ENCODE measurements at regions not wholly inside any gene's neighbourhood (a gene's known extent, or its start where the extent isn't known, plus 50 kb on each side); places are given as distances from the start of the nearest gene placed in this dataset.
"Not testable (repeated sequence)": the region's sequence is repeated elsewhere in the genome, so short reads cannot be mapped to it uniquely, and the experiment has no call there.

DNA sequence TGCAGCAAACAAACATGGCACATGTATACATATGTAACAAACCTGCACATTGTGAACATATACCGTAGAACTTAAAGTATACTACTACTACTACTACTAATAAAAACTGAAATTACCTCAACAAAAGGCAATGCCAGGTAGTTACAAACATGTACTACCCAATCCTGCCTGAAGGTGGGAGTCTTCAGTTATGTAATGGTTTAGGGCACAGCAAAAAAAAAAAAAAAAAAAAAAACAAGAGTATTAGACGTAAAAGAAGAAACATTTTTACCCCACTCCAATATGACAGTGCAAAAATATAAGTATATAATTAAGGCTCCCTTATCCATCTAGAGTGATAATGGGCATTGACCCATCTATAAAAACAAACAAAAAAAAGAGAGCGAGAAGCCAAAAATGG lies 296.6 kb downstream of the ZNF37A start:
- 83 to 89% (median 88%) methylated on average over 3 of the region's 3 CpGs for WGBS, 3 donors
- H3K4me1 ChIP-seq; intact Hi-C loops (cut with DNase I); H3K36me3 ChIP-seq (ENCODE audit: insufficient read depth in 1 of 2, low read depth in 1 of 2); H3K27ac ChIP-seq; H3K9me3 ChIP-seq; H3K4me3 ChIP-seq; DNase-seq; H3K27me3 ChIP-seq (ENCODE audit: insufficient read depth in 3 of 3, low read length in 2 of 3); ATAC-seq: not testable (repeated sequence)
- TF ChIP-seq CTCF (IDR thresholded peaks at IDR 0.05) = peak; percentile 15

DNA sequence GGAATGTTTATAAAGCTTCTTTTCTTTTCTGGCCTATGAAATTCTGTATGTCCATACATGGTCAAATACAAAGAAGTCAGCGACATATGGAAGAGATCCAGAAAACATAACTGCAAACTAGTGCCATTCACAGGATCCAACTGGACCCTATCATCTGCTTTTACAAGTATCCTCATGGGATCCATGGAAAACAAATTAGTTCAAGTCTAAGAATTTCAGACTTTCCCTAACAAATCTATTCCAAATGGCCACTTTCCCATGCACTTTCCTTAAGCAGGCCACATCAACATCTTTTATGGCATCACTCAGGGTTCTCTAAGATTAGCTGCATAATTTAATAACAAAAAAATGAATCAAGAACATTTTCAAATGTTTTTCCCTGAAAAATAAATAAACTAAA lies 301.3 kb downstream of the ZNF37A start:
- WGBS, 3 donors = 64 to 71% (median 67%) methylated on average over 1 of the region's 1 CpG
- H3K9me3 ChIP-seq; H3K4me1 ChIP-seq; DNase-seq; H3K27ac ChIP-seq; ATAC-seq; intact Hi-C loops (cut with DNase I); H3K36me3 ChIP-seq (ENCODE audit: insufficient read depth in 1 of 2, low read depth in 1 of 2); H3K27me3 ChIP-seq (ENCODE audit: insufficient read depth in 3 of 3, low read length in 2 of 3); H3K4me3 ChIP-seq: not testable (repeated sequence)

DNA sequence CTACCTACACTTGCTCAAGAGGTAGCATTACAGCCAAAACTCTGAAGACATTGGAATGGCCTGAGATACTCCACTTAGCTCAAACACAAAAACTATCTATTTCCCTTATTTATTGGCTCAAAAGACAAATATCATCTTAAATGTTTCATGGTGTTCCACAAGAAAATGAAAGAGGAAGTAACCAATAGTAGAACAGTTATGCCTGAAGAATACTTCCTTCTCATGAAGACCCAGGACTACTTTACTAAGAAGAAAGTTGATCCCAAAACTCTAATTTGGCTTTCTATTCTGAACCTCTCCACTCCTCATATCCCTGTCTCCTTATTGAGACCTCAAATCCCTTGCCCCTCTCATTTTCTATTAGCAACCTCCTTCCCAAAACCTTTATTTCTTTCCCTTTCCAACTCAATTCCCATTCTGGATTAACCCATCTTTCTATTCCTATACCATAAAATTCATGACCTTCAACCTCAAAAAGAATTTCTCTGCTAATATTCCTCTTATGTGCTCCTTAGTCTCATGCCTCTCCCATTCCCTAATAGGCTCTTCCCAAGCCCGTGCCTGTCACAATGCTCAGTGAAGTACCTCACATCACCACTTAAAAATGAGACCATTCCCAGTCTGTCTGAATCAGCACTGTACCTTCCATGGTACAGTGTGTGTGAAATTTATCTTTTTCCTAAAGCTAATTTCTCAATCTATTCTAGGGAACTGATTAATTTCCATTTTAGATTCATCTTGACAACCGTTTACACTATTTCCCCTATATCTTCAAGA lies 302.2 kb downstream of the ZNF37A start:
- H3K4me3 ChIP-seq; intact Hi-C loops (cut with DNase I); H3K27me3 ChIP-seq (ENCODE audit: insufficient read depth in 3 of 3, low read length in 2 of 3); DNase-seq; H3K9me3 ChIP-seq; H3K27ac ChIP-seq; ATAC-seq; H3K36me3 ChIP-seq (ENCODE audit: insufficient read depth in 1 of 2, low read depth in 1 of 2); H3K4me1 ChIP-seq: not testable (repeated sequence)
- 76 to 86% (median 85%) methylated on average over 2 of the region's 2 CpGs for WGBS, 3 donors

GRCh38 chr10:38401565-38401964 lies 307.4 kb downstream of the ZNF37A start:
- intact Hi-C loops (cut with DNase I) = loop anchor here in 1 of 2 donors (10.0 kb wide), 1 partner anchor 427 kb away; the partner anchor contains the start of gene ZNF25
- H3K27ac ChIP-seq; H3K27me3 ChIP-seq (ENCODE audit: insufficient read depth in 3 of 3, low read length in 2 of 3); H3K9me3 ChIP-seq; H3K4me1 ChIP-seq; H3K4me3 ChIP-seq; ATAC-seq; H3K36me3 ChIP-seq (ENCODE audit: insufficient read depth in 1 of 2, low read depth in 1 of 2); DNase-seq: not testable (repeated sequence)
- 85 to 91% (median 90%) methylated on average over 12 to 13 of the region's 13 CpGs for WGBS, 3 donors

GRCh38 chr10:38402442-38403346 lies 308.6 kb downstream of the ZNF37A start:
- H3K4me1 ChIP-seq; H3K36me3 ChIP-seq (ENCODE audit: insufficient read depth in 1 of 2, low read depth in 1 of 2); H3K9me3 ChIP-seq; H3K27me3 ChIP-seq (ENCODE audit: insufficient read depth in 3 of 3, low read length in 2 of 3): not testable (repeated sequence)
- ATAC-seq (peak; percentile 100), DNase-seq (peak; percentile 95 to 97)
- peak overlapping the region; percentile 83 for H3K4me3 ChIP-seq
- WGBS, 3 donors = 0 to 1% (median 1%) methylated on average over 69 to 105 of the region's 110 CpGs
- intact Hi-C loops (cut with DNase I) = loop anchor here in 1 of 2 donors (10.0 kb wide), 1 partner anchor 428 kb away; the partner anchor contains the start of gene ZNF25
- H3K27ac ChIP-seq = peak overlapping the region; percentile 89

DNA sequence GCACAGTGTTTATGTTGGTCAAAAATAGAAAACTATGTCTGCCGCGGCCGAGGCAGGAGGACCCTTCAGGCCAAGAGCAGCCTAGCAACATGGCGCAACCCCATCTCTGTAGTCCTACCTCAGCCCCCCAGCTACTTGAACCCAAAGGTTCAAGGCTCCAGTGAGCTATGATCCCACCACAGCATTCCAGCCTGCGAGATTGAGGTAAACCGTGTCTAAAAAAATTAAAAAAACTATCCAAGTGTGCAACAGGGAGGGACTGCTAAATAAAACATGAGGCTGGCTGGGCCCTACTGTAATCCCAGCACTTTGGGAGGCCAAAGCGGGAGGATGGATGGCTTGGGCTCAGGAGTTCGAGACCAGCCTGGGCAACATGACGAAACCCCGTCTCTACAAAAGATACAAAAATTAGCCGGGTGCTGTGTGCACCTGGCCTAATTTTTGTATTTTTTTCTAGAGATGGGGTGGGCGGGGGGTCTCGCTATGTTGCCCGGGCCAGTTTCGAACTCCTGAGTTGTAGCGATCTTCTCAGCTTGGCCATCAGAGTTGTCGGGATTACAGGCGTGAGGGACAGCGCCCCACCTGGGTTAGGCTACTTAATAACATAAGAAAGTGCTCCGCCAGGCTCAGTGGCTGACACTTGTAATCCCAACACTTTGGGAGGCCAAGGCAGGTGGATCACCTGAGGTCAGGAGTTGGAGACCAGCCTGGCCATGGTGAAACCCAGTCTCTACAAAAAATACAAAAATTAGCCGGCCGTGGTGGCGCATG lies 309.4 kb downstream of the ZNF37A start:
- not testable (repeated sequence) for H3K9me3 ChIP-seq; H3K4me1 ChIP-seq; ATAC-seq; H3K36me3 ChIP-seq (ENCODE audit: insufficient read depth in 1 of 2, low read depth in 1 of 2); H3K27me3 ChIP-seq (ENCODE audit: insufficient read depth in 3 of 3, low read length in 2 of 3); DNase-seq
- H3K4me3 ChIP-seq = peak overlapping the region; percentile 68
- intact Hi-C loops (cut with DNase I) = loop anchor here in 1 of 2 donors (10.0 kb wide), 1 partner anchor 429 kb away; the partner anchor contains the start of gene ZNF25
- WGBS, 3 donors = 66 to 70% (median 70%) methylated on average over 20 to 23 of the region's 23 CpGs
- peak overlapping the region; percentile 89 for H3K27ac ChIP-seq

DNA sequence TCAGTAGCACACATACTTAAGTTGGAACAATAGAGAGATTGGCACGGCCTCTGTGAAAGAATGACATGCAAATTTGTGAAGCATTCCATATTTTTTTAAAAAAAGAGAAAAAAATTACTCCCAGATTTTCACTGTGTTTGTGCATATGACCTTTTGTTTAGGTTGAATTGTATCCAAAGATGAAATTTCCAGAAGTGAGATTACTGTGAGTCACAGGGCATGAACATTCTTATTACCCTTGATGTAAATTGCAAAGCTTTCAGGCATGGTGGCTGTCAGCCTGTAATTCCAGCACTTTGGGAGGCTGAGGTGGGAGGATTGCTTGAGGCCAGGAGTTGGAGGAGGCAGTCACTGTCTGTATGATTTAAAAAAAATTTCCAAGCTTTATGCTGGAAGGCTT lies 329.5 kb downstream of the ZNF37A start:
- not testable (repeated sequence) for ATAC-seq

GRCh38 chr10:38430242-38430641 lies 336.1 kb downstream of the ZNF37A start:
- WGBS, 3 donors = 74 to 91% (median 78%) methylated on average over 1 to 2 of the region's 2 CpGs
- H3K4me3 ChIP-seq; H3K27ac ChIP-seq; ATAC-seq; H3K36me3 ChIP-seq (ENCODE audit: insufficient read depth in 1 of 2, low read depth in 1 of 2); H3K9me3 ChIP-seq; H3K27me3 ChIP-seq (ENCODE audit: insufficient read depth in 3 of 3, low read length in 2 of 3); intact Hi-C loops (cut with DNase I); H3K4me1 ChIP-seq; DNase-seq: not testable (repeated sequence)

More for the DNA sequence above, 329.5 kb downstream of the ZNF37A start:
- H3K4me1 ChIP-seq; H3K27me3 ChIP-seq (ENCODE audit: insufficient read depth in 3 of 3, low read length in 2 of 3); intact Hi-C loops (cut with DNase I); H3K4me3 ChIP-seq; DNase-seq; H3K9me3 ChIP-seq; H3K27ac ChIP-seq: not testable (repeated sequence)
- peaks cover 0 to 19% of the 10 kb centered on the region in 2 donors for H3K36me3 ChIP-seq (ENCODE audit: insufficient read depth in 1 of 2, low read depth in 1 of 2)
- WGBS, 3 donors = 67 to 71% methylated on average over 1 of the region's 1 CpG; no CpG with 5 or more reads in 1 of the 3 donors

DNA sequence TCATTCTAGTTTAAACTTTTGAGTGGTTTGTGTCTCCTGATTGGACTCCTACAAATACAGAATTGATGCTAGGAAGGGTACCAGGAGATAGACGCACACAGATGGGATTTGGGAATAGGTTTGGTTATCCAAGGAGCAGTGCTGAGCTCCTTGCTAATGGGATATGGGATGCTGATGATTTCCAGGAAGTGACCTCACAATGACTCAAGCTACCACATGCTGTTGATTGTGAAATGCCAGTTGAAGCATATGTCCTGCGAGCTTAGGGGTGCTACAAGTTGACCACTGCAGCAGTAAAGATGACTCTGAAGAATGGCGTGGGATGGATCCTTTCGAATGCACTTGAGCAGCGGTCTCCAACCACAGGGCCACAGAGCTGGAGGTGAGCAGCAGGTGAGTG lies 343.2 kb downstream of the ZNF37A start:
- H3K4me1 ChIP-seq; H3K27me3 ChIP-seq (ENCODE audit: insufficient read depth in 3 of 3, low read length in 2 of 3); H3K9me3 ChIP-seq; H3K27ac ChIP-seq; intact Hi-C loops (cut with DNase I); ATAC-seq; DNase-seq; H3K4me3 ChIP-seq: not testable (repeated sequence)
- 83 to 100% (median 100%) methylated on average over 1 to 4 of the region's 5 CpGs for WGBS, 3 donors
- peaks cover 0 to 30% of the 10 kb centered on the region in 2 donors for H3K36me3 ChIP-seq (ENCODE audit: insufficient read depth in 1 of 2, low read depth in 1 of 2)

All from psoas muscle (tissue), 7 donors.